Fibroblast of upper back skin (primary cell): ENCODE measurements at regions not wholly inside any gene's neighbourhood (a gene's known extent, or its start where the extent isn't known, plus 50 kb on each side); places are given as distances from the start of the nearest gene placed in this dataset.

Experiments used
- DNase-seq: peaks from one replicate; pipeline ENCODE4 v3.0.0-alpha.2; 2013

GRCh38 chr10:61317706-61318105 is 135.5 kb downstream of the TMEM26 start:
- no peak for DNase-seq

GRCh38 chr10:61316676-61317265 is 136.4 kb downstream of the TMEM26 start:
- no peak for DNase-seq

GRCh38 chr10:61314273-61314672 is 138.9 kb downstream of the TMEM26 start:
- no peak for DNase-seq

DNA sequence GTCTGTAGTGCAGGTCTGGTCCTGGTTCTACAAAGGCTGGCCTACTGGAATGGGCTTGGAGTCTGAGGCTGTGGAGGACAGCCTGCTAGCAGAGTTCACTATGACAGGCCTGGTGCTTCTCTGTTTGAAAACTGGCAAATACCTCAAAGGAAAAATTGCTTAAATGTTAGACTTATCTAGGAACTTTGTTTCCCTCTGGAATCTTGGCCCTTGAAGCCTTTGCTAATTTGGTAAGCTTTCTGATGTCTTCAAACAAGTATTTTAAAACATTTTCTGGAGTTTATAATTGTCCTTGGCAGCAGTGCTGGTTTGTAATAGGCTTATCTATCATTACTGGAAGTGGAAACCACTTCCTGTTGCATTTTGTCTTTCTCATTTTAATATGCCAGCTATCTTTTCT is 139.7 kb downstream of the TMEM26 start:
- no peak for DNase-seq

- DNase-seq, result peak; percentile 53
These were observed 148.4 kb downstream of the TMEM26 start for GRCh38 chr10:61304746-61305145.

- no peak for DNase-seq
These were observed 151.1 kb downstream of the TMEM26 start for GRCh38 chr10:61302124-61302523.

DNA sequence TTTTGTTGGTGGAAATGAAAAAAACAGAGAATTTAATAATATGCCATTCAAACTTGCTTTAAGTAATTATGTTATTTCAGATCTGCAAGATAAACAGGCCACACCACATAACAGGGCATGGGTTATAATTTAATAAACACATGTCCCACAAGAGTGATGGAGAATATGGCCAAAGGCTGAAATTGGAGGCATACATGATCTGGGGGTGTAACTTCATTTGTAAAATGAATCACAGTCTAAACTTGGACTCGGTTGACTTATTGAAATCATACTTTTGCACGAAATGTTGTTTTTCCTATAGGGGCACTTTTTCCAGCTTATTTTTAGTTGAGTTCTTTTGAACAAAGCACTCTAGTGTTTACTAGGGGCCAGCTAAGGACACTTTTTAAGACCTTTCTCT is 151.6 kb downstream of the TMEM26 start:
- DNase-seq, result no peak

DNA sequence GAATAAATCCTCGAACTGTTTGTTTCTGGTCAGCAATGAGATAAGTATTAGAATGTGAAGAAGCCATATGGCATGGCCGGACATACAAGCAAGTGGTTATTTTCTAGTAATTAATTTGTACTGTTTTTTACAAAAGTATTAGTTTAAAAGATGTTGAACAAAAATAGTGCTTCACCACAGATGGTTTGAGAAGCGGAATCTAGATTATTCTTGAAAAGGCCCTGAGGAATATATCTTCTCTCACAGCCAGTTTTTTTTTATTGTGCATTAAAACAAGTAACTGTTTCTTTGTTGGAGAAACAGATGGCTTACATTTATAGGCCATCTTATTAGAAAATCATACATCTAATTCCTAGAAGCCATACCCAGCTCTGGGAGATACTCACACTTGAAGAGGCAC is 153.3 kb downstream of the TMEM26 start:
- no peak for DNase-seq

GRCh38 chr10:61299156-61299555 is 154.0 kb downstream of the TMEM26 start:
- no peak for DNase-seq

DNA sequence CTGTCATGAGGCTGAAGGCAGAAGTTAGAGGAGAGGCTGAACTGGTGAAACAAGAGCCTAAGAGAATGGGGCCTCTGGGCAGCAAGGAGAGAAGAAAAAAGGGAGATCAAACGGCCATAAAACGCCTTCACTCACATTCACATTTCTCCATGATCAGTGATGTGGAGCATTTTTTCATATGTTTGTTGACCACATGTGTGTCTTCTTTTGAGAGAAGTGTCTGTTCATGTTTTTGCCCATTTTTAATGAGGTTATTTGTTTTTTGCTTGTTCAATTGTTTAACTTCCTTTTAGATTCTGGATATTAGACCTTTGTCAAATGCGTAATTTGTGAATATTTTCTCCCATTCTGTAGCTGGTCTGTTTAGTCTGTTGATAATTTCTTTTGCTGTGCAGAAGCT is 155.0 kb downstream of the TMEM26 start:
- no peak for DNase-seq

- no peak for DNase-seq
These were observed 157.0 kb downstream of the TMEM26 start for GRCh38 chr10:61296161-61296560.

DNA sequence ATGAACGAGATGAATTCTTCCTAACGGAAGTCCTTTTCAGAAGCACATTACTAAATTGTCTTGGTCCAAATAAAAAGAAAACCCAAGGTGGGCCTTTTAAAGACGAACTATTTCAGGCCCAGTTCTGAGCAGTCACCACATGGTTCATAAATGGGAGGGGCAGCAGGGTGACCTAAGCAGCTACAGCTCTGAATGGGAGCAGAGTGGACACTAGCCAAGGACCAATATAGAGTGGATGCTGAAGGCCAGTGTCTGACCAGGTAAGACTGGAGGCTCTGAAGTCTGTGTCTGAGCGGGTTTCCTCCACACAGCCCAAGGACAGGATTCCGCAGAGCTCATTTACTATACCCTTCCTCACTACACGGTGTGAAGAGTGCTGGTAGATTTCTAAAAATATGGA is 159.1 kb downstream of the TMEM26 start:
- DNase-seq, result no peak

DNA sequence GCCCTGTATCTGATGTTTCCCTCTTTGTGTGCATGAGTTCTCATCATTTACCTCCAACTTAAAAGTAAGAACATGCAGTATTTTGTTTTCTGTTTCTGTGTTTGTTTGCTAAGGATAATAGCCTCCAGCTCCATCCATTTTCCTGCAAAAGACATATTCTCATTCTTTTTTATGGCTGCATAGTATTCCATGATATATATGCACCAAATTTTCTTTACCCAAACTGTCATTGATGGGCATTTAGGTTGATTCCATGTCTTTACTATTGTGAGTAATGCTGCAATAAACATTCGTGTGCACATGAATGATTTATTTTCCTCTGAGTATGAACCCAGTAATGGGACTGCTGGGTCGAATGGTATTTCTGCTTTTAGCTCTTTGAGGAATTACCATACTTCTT is 163.4 kb downstream of the TMEM26 start:
- DNase-seq, result no peak

GRCh38 chr10:61286686-61287085 is 166.5 kb downstream of the TMEM26 start:
- DNase-seq, result no peak

DNA sequence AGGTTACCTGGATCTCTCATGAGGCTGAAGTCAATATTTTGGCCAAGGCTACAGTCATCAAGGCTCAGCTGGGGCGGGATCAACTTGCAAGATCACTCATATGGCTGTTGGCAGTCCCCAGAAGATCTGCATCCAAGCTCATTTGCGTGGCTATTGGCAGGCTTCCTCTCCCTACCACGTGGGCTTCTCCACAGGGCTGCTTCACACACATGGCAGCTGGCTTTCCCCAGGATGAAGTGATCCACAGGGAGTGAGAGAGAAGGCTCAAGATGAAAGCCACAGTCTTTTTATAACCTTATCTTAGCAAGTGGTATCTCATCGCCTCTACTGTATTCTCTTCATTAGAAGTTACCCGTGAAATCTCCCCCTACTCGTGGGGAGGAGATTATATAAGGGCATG is 167.4 kb downstream of the TMEM26 start:
- peak; percentile 35 for DNase-seq

DNA sequence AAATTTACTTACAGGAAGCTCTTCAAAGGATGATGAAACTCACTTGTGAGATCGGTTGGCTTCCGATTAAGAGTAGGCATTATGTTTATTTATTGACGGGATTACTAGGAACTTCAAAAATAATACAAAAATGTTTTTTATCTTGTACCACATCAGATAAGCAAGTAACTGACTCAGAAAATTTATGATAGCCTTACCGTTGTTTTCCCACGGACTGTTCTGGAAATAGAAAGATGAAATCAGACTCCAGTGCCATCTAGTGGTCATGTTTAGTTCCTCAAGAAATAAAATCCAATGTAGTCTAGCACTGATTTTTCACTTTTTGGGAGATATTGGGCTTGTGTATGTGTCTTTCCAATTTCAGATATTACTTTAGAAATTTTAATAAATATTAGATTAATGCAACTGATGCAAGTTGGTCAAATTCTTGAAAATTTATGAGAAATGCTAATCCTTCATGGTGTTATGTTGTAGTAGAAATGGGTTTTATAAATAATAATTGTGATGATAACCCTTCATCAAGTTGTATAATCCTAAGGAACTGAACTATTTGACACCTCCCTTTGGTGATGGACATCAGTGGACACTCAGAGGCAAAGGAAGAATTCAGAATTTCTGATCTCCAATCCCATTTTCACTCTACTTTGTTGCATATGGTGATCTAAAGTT is 168.8 kb downstream of the TMEM26 start:
- DNase-seq, result peak; percentile 69

- no peak for DNase-seq
These were observed 169.5 kb downstream of the TMEM26 start for GRCh38 chr10:61283481-61284221.

DNA sequence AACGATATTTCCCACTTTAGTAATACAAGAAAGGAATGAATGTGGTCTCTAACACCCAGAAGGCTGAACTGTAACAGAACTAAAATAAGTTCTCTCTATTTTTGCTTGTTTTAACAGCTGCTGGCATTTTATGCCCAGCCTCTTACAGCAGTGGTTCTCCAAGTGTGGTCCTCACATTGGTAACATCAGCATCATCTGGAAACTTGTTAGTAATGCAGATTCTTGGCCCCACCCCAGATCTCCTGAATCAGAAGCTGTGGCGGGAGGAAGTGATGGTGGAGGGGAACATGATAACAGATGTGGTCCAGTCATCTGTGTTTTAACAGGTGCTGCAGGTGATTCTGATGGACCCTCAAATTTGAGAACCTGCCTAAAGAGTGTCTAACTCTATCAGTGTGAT is 170.1 kb downstream of the TMEM26 start:
- DNase-seq, result peak; percentile 44

- peak; percentile 84 for DNase-seq
These were observed 172.9 kb downstream of the TMEM26 start for GRCh38 chr10:61280303-61280702.

GRCh38 chr10:61279400-61279799 is 173.8 kb downstream of the TMEM26 start:
- DNase-seq, result no peak

GRCh38 chr10:61278556-61278955 is 174.6 kb downstream of the TMEM26 start:
- DNase-seq, result no peak

DNA sequence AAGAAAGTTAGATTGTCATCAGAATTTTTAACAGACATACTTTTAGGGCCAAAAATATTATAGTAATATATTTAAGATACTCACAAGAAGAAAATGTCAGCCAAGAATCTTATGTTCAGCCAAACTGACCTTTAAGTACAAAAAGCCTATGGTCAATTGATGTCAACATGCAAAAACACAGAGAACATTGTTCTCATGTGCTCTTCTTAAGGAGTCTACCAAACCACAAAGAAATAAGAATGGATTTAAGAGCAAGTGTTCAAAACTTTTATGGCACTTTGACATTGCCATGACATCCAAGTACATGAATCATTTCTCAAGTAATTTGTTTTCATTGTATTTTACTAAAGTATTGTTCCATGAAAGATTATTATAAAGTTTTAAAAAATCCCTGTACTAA is 180.4 kb downstream of the TMEM26 start:
- DNase-seq, result no peak

DNA sequence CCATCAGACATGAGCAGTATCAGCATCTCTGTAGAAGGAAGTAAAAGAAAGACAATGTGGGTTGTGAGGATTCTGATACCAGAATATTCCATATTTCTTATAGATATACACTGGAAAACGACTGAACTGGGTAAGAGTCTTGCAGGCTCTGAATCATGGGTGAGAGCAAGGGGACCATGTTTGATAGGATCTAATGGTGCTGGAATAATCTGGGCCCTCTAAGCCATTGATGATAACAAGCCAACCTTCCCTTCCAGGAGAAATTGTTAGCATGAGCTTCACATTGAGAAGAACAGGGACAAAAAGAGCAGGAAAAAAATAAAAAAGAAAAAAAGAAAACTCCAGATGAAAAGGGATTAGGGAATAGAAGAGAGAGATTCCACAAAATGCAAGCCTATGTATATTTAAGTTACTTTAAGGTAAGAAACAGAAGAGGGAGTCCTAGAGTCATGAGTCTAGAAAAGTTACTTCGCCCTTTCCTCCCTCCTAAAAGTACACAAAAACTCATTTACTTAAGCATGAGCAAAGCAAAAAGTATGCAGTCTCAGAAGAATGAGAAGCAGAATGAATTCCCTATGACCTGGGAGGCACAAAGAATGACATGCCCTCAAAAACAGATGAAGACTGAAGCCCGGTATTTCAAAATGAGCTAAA is 181.9 kb downstream of the TMEM26 start:
- DNase-seq, result peak; percentile 81

GRCh38 chr10:61263518-61263917 is 189.7 kb downstream of the TMEM26 start:
- DNase-seq, result no peak
